T-cell (primary cell): ENCODE measurements at regions not wholly inside any gene's neighbourhood (a gene's known extent, or its start where the extent isn't known, plus 50 kb on each side); places are given as distances from the start of the nearest gene placed in this dataset.
"Not testable (repeated sequence)": the region's sequence is repeated elsewhere in the genome, so short reads cannot be mapped to it uniquely, and the experiment has no call there.

Source experiments
- ATAC-seq, 4 experiments: fragments of 200-7000 bp in 3 of 4; fragments of 150-1000 bp in 1 of 4; cut with Tn5 transposase; replicated peaks in 1 of 4; 1 replicate in 3 of 4; 2 replicates in 1 of 4; pipeline ENCODE4 v1.10.0; 2021; ENCODE audit warnings: moderate library complexity in 3 of 4, mild to moderate bottlenecking in 2 of 4, moderate number of reproducible peaks in 1 of 4
- CTCF ChIA-PET, 2 donors: fragments of 300-600 bp; sonication (Branson Sonifier 250); formaldehyde crosslinking; loops; one replicate each; lab custom pipeline; 2022; ENCODE audit warnings: antibody characterized with exemption in 2 of 2; lab: Charles Lee
- POLR2A ChIA-PET, 2 donors: fragments of 300-600 bp; sonication (Branson Sonifier 250); formaldehyde crosslinking; loops; one replicate each; lab custom pipeline; 2022; ENCODE audit warnings: antibody characterized with exemption in 2 of 2; lab: Charles Lee
- DNase-seq, 35 experiments: peaks; one replicate each; pipeline versions ENCODE4 v3.0.0 to v3.0.0-alpha.2; 2013 to 2023
- H3K27ac ChIP-seq: one replicate; pipeline ENCODE4 v1.5.1; 2013; ENCODE audit warnings: low read length
- H3K27me3 ChIP-seq, 2 experiments: replicated peaks in 1 of 2; 1 replicate in 1 of 2; 2 replicates in 1 of 2; pipeline versions ENCODE4 v1.6.1 to v1.7.0; 2013; ENCODE audit warnings: low read length in 1 of 2, mixed read lengths in 1 of 2; ENCODE audit not compliant: control insufficient read depth in 2 of 2, insufficient read depth in 2 of 2; ENCODE audit errors: extremely low read depth in 1 of 2
- H3K36me3 ChIP-seq, 2 donors: 1 replicate in 1 of 2; 2 replicates in 1 of 2; pipeline versions ENCODE4 v1.6.1 to v1.7.0; 2013; ENCODE audit warnings: low read length in 1 of 2; ENCODE audit not compliant: control insufficient read depth in 2 of 2, insufficient read depth in 1 of 2; ENCODE audit errors: extremely low read depth in 1 of 2
- H3K4me1 ChIP-seq, 2 experiments: 1 replicate in 1 of 2; 2 replicates in 1 of 2; pipeline versions ENCODE4 v1.6.1 to v1.7.0; 2013; ENCODE audit warnings: low read length in 2 of 2, mixed read lengths in 1 of 2; ENCODE audit not compliant: insufficient read depth in 2 of 2, control insufficient read depth in 1 of 2; ENCODE audit errors: extremely low read depth in 1 of 2
- H3K4me3 ChIP-seq, 2 donors: 1 replicate in 1 of 2; 2 replicates in 1 of 2; pipeline versions ENCODE4 v1.5.1 to v1.7.0; 2013; ENCODE audit warnings: mild to moderate bottlenecking in 2 of 2, low read length in 1 of 2, moderate library complexity in 1 of 2; ENCODE audit not compliant: control insufficient read depth in 1 of 2; ENCODE audit errors: extremely low read depth in 1 of 2
- H3K9me3 ChIP-seq: 2 replicates; pipeline ENCODE4 v1.7.0; 2013
- H3K27ac Mint-ChIP-seq, 2 donors: one replicate each; pipeline ENCODE4 v1.8.0; 2020 to 2021; ENCODE audit warnings: mild to moderate bottlenecking in 2 of 2, mixed read lengths in 2 of 2
- H3K27me3 Mint-ChIP-seq, 2 donors: one replicate each; pipeline ENCODE4 v1.8.0; 2021 to 2022; ENCODE audit warnings: mixed read lengths in 2 of 2
- H3K36me3 Mint-ChIP-seq: one replicate; pipeline ENCODE4 v1.8.0; 2021; ENCODE audit warnings: mixed read lengths
- H3K4me1 Mint-ChIP-seq, 3 donors: one replicate each; pipeline ENCODE4 v1.8.0; 2020 to 2022; ENCODE audit warnings: mixed read lengths in 3 of 3, mild to moderate bottlenecking in 1 of 3
- H3K4me3 Mint-ChIP-seq, 3 donors: one replicate each; pipeline ENCODE4 v1.8.0; 2020 to 2022; ENCODE audit warnings: mild to moderate bottlenecking in 3 of 3, mixed read lengths in 3 of 3, moderate library complexity in 3 of 3
- H3K9me3 Mint-ChIP-seq, 3 donors: one replicate each; pipeline ENCODE4 v1.8.0; 2020 to 2022; ENCODE audit warnings: mixed read lengths in 3 of 3
- WGBS: methylation state at CpG from one replicate; pipeline ENCODE4 v1.1.5; 2013; ENCODE audit warnings: missing lambda C conversion rate; ENCODE audit not compliant: insufficient coverage; 5-methylcytosine and 5-hydroxymethylcytosine counted together

DNA sequence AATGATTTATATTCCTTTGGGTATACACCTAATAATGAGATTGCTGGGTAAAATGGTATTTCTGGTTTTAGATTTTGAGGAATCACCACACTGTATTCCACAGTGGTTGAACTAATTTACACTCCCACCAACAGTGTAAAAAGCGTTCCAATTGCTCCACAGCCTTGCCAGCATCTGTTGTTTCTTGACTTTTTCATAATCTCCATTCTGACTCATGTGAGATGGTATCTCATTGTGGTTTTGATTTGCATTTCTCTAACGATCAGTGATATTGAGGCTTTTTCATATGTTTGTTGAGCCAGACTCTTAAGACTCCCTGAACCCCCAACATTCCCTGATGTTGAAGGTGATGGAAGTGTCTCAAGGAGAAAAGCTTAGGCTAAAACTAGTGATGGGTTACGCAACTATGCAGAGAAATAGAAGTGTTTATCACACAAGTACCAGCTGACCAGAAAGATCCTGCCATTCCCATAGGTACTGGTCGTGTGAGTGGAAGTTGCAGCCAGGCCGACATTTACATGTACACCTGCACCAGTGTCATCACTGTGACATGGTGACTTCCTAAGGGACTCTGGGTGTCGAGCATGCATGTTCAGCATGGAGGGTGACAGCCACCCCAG is 711.2 kb upstream of the NRP1 start:
- Mint-ChIP-seq H3K27me3 (peaks cover 0 to 4% of the 10 kb centered on the region in 2 donors), H3K4me3 (no peak overlapping the region), H3K36me3 (no peaks in the 10 kb centered on the region), H3K27ac (no peak overlapping the region), H3K9me3 (no peaks in the 10 kb centered on the region), H3K4me1 (no peaks in the 10 kb centered on the region)
- WGBS: 61% methylated on average over 3 of the region's 6 CpGs
- CTCF ChIA-PET: no interaction called here
- H3K36me3 ChIP-seq: no peaks in the 10 kb centered on the region
- no peak overlapping the region for H3K27ac ChIP-seq
- POLR2A ChIA-PET: no interaction called here
- H3K4me1 ChIP-seq: no peaks in the 10 kb centered on the region
- no peaks in the 10 kb centered on the region for H3K9me3 ChIP-seq
- DNase-seq (no peak), ATAC-seq (no peak)
- H3K27me3 ChIP-seq: no peaks in the 10 kb centered on the region
- H3K4me3 ChIP-seq: no peak overlapping the region

DNA sequence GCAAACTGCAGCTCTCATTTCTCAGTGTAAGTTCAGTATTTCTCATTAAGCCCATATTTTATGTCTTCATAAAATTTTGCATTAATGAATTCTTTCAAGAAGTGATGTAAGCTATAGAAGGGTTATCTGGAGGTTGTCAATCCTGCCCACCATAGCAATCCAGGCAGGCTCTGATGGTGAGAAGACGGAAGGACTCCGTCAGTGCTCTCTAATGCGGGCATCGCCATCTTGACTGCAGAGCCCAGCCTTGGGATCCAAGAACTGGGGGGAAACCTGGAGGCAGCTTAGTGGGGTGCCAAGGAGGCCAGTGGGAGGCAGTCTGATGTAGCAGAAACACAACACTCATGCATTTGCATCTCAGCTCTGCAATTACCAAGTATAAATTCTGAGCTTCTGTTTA is 707.4 kb upstream of the NRP1 start:
- ATAC-seq (no peak), DNase-seq (no peak)
- H3K4me3 Mint-ChIP-seq: no peak overlapping the region
- H3K27ac Mint-ChIP-seq: no peak overlapping the region
- H3K9me3 Mint-ChIP-seq: no peaks in the 10 kb centered on the region
- Histone ChIP-seq H3K4me3 (no peak overlapping the region), H3K4me1 (no peaks in the 10 kb centered on the region), H3K27ac (no peak overlapping the region), H3K9me3 (no peaks in the 10 kb centered on the region), H3K36me3 (no peaks in the 10 kb centered on the region), H3K27me3 (no peaks in the 10 kb centered on the region)
- POLR2A ChIA-PET: no interaction called here
- CTCF ChIA-PET: no interaction called here
- peaks cover 0 to 9% of the 10 kb centered on the region in 2 donors for H3K27me3 Mint-ChIP-seq
- H3K4me1 Mint-ChIP-seq: no peaks in the 10 kb centered on the region
- WGBS: 92% methylated on average over 2 of the region's 4 CpGs
- H3K36me3 Mint-ChIP-seq: no peaks in the 10 kb centered on the region

DNA sequence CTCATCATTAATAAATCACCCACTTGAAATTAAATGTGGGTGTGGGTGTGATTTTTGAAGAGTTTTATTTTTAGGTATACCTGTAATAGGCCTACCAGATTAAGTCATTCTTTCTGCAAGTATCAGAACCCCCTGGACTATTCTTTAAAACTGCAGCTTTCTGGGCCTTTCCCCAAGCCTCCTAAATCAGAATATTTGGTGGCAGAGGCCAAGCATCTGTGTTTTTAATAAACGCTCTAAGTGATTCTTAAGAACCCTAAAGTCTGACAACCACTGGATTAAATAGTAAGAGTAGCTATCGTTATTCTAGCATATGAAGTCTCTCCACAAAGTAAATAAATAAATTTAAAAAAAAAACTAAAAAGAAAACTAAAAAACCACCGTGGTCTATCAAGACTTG is 703.0 kb upstream of the NRP1 start:
- no CpG with 5 or more reads among the region's 3 CpGs for WGBS
- Mint-ChIP-seq H3K4me1 (no peaks in the 10 kb centered on the region), H3K4me3 (no peak overlapping the region), H3K27me3 (peaks cover 0 to 6% of the 10 kb centered on the region in 2 donors), H3K36me3 (no peaks in the 10 kb centered on the region), H3K27ac (no peak overlapping the region), H3K9me3 (no peaks in the 10 kb centered on the region)
- Histone ChIP-seq H3K9me3 (no peaks in the 10 kb centered on the region), H3K36me3 (no peaks in the 10 kb centered on the region), H3K4me3 (no peak overlapping the region), H3K27ac (no peak overlapping the region), H3K4me1 (no peaks in the 10 kb centered on the region), H3K27me3 (no peaks in the 10 kb centered on the region)
- no peak for DNase-seq
- ATAC-seq: no peak
- ChIA-PET CTCF (no interaction called here), POLR2A (no interaction called here)

- CTCF ChIA-PET, DNase-seq, H3K36me3 ChIP-seq, H3K4me1 Mint-ChIP-seq, POLR2A ChIA-PET, H3K36me3 Mint-ChIP-seq, H3K9me3 ChIP-seq, H3K9me3 Mint-ChIP-seq, ATAC-seq, H3K4me3 ChIP-seq, H3K4me1 ChIP-seq, H3K27ac ChIP-seq, H3K27me3 ChIP-seq, H3K27ac Mint-ChIP-seq, H3K4me3 Mint-ChIP-seq, H3K27me3 Mint-ChIP-seq: not testable (repeated sequence)
- WGBS: 89% methylated on average over 26 of the region's 29 CpGs
These were observed 700.8 kb upstream of the NRP1 start for GRCh38 chr10:34035241-34035790.

GRCh38 chr10:34033078-34033477 is 698.6 kb upstream of the NRP1 start:
- no peaks in the 10 kb centered on the region for H3K36me3 ChIP-seq
- no peak overlapping the region for H3K27ac ChIP-seq
- H3K4me1 ChIP-seq: no peaks in the 10 kb centered on the region
- Mint-ChIP-seq H3K9me3 (no peaks in the 10 kb centered on the region), H3K27ac (no peak overlapping the region), H3K36me3 (no peaks in the 10 kb centered on the region), H3K4me3 (no peak overlapping the region), H3K27me3 (no peaks in the 10 kb centered on the region), H3K4me1 (no peaks in the 10 kb centered on the region)
- POLR2A ChIA-PET: no interaction called here
- no peaks in the 10 kb centered on the region for H3K27me3 ChIP-seq
- no peak for DNase-seq
- CTCF ChIA-PET: no interaction called here
- 54% methylated on average over 2 of the region's 5 CpGs for WGBS
- no peak overlapping the region for H3K4me3 ChIP-seq
- no peak for ATAC-seq
- no peaks in the 10 kb centered on the region for H3K9me3 ChIP-seq

GRCh38 chr10:34032564-34032963 is 698.1 kb upstream of the NRP1 start:
- Mint-ChIP-seq H3K4me1 (no peaks in the 10 kb centered on the region), H3K27ac (no peak overlapping the region), H3K27me3 (no peaks in the 10 kb centered on the region), H3K4me3 (no peak overlapping the region), H3K36me3 (no peaks in the 10 kb centered on the region), H3K9me3 (no peaks in the 10 kb centered on the region)
- DNase-seq (no peak), ATAC-seq (no peak)
- H3K4me1 ChIP-seq: no peaks in the 10 kb centered on the region
- no peak overlapping the region for H3K27ac ChIP-seq
- no peaks in the 10 kb centered on the region for H3K27me3 ChIP-seq
- H3K4me3 ChIP-seq: no peak overlapping the region
- ChIA-PET POLR2A (no interaction called here), CTCF (no interaction called here)
- no peaks in the 10 kb centered on the region for H3K9me3 ChIP-seq
- no CpG with 5 or more reads among the region's 3 CpGs for WGBS
- H3K36me3 ChIP-seq: no peaks in the 10 kb centered on the region

DNA sequence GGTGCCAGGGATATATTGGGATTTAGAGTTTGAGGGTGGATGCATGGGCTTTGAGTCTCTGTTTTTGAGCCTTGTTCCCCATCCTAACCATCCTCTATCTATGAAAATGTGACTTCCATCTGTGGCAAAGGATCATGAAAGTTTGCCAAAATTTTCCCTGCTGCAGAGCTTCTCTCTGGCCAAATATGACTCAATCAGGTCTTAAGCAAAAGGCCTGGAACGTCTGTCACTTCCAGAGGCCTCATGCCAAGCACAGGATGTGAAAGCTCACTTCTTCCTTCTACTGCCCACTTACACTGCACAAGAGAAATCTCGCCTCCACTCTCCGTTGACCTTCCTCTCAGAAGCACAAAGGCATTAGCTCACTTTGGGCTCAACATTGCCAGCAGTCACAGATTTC is 696.9 kb upstream of the NRP1 start:
- no peaks in the 10 kb centered on the region for H3K9me3 ChIP-seq
- no peak overlapping the region for H3K27ac Mint-ChIP-seq
- H3K4me3 ChIP-seq: no peak overlapping the region
- ATAC-seq: no peak
- no peaks in the 10 kb centered on the region for H3K36me3 ChIP-seq
- no peaks in the 10 kb centered on the region for H3K27me3 ChIP-seq
- no peaks in the 10 kb centered on the region for H3K4me1 ChIP-seq
- H3K27me3 Mint-ChIP-seq: no peaks in the 10 kb centered on the region
- H3K36me3 Mint-ChIP-seq: no peaks in the 10 kb centered on the region
- DNase-seq: no peak
- no peak overlapping the region for H3K27ac ChIP-seq
- 59% methylated on average over 3 of the region's 3 CpGs for WGBS
- H3K4me1 Mint-ChIP-seq: no peaks in the 10 kb centered on the region
- H3K9me3 Mint-ChIP-seq: no peaks in the 10 kb centered on the region
- ChIA-PET POLR2A (no interaction called here), CTCF (interaction anchor here in 1 of 2 donors (0.6 kb wide), 1 partner anchor 82 kb away, joined by 6 read pairs; no protein-coding TSS in a partner anchor)
- H3K4me3 Mint-ChIP-seq: no peak overlapping the region
